Ascending aorta (tissue), 2 donors: ENCODE measurements at regions not wholly inside any gene's neighbourhood (a gene's known extent, or its start where the extent isn't known, plus 50 kb on each side); places are given as distances from the start of the nearest gene placed in this dataset.

ENCODE experiments used
- DNase-seq, 2 donors: peaks; one replicate each; pipeline ENCODE4 v3.0.0-alpha.2; 2019; ENCODE audit warnings: low spot score in 2 of 2
- H3K27ac ChIP-seq, 2 donors: fragments of 200-600 bp; sonication (generic); one replicate each; pipeline ENCODE4 v1.5.1; 2016 to 2017; ENCODE audit warnings: mild to moderate bottlenecking in 1 of 2
- H3K27me3 ChIP-seq: fragments of 200-600 bp; sonication (generic); one replicate; pipeline ENCODE4 v1.5.1; 2017
- H3K36me3 ChIP-seq, 2 donors: fragments of 200-600 bp; sonication (generic); one replicate each; pipeline ENCODE4 v1.5.1; 2016
- H3K4me1 ChIP-seq, 2 donors: fragments of 200-600 bp; sonication (generic); one replicate each; pipeline ENCODE4 v1.5.1; 2016 to 2017; ENCODE audit warnings: mild to moderate bottlenecking in 1 of 2
- H3K4me3 ChIP-seq, 2 donors: fragments of 200-600 bp; sonication (generic); one replicate each; pipeline ENCODE4 v1.5.1; 2016 to 2017; ENCODE audit warnings: mild to moderate bottlenecking in 1 of 2
- H3K9me3 ChIP-seq, 2 donors: fragments of 200-600 bp; sonication (generic); one replicate each; pipeline ENCODE4 v1.5.1; 2016
- CTCF ChIP-seq, 3 experiments: fragments of 200-600 bp in 2 of 3; fragments of 450-650 bp in 1 of 3; sonication (generic) in 2 of 3; IDR thresholded peaks; one replicate each; pipeline ENCODE4 v1.5.1; 2016 to 2019; ENCODE audit warnings: antibody characterized with exemption in 3 of 3, mild to moderate bottlenecking in 1 of 3, moderate library complexity in 1 of 3
- intact Hi-C: fragments of 100-400 bp; cut with DNase I; formaldehyde crosslinking; loops from one replicate; pipeline ENCODE4 v1.15.1; 2023

- DNase-seq: no peak
- Histone ChIP-seq H3K36me3 (no peaks in the 10 kb centered on the region), H3K9me3 (no peaks in the 10 kb centered on the region), H3K27me3 (no peaks in the 10 kb centered on the region), H3K27ac (no peak overlapping the region), H3K4me3 (no peak overlapping the region), H3K4me1 (no peaks in the 10 kb centered on the region)
- intact Hi-C loops: no loop called here
- no peak for TF ChIP-seq CTCF (IDR thresholded peaks at IDR 0.05)
Measured at GRCh38 chr11:119874660-119875238, 145.7 kb upstream of the NECTIN1 start.

- Histone ChIP-seq H3K27me3 (no peaks in the 10 kb centered on the region), H3K9me3 (no peaks in the 10 kb centered on the region), H3K27ac (no peak overlapping the region), H3K4me3 (no peak overlapping the region), H3K36me3 (no peaks in the 10 kb centered on the region), H3K4me1 (no peaks in the 10 kb centered on the region)
- no peak for DNase-seq
- intact Hi-C loops: no loop called here
- TF ChIP-seq CTCF (IDR thresholded peaks at IDR 0.05): no peak
Measured at GRCh38 chr11:119873761-119874421, 144.9 kb upstream of the NECTIN1 start.

DNA sequence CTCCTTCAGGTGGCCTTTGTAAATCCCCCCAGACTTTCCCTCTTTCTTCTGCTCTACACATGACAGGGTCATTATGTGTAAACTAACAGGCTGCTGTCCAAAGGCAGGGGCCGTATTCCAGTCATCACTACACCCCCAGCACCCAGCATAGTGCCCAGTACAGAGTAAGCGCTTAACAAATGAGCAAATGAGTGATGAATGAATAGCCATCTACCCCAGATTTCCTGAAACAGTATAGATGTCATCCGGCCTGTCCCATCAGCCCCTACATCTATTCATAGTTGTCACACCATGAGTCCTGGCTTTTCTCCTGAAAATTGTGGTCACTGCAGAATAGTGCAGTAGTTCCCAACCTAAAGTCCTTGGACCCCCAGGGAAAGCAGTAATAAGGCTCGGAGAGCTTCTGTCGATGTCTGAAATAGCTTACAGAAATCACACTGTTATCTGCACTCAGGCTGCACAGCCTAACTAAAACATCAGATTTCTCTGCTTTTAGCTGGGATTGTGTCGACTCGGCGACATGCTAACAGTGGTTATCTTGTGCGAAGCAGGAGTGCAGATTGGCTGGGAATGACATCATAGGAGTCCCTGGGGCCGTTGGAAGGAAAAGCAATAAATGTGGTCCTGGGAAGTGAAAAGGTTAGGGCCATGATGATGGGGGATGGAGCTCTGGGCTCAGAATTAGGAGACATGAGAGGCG, 143.8 kb upstream of the NECTIN1 start:
- H3K36me3 ChIP-seq: no peaks in the 10 kb centered on the region
- no peak overlapping the region for H3K4me3 ChIP-seq
- no peak for TF ChIP-seq CTCF (IDR thresholded peaks at IDR 0.05)
- DNase-seq: no peak
- no peaks in the 10 kb centered on the region for H3K27me3 ChIP-seq
- intact Hi-C loops: no loop called here
- H3K4me1 ChIP-seq: no peaks in the 10 kb centered on the region
- no peak overlapping the region for H3K27ac ChIP-seq
- no peaks in the 10 kb centered on the region for H3K9me3 ChIP-seq

DNA sequence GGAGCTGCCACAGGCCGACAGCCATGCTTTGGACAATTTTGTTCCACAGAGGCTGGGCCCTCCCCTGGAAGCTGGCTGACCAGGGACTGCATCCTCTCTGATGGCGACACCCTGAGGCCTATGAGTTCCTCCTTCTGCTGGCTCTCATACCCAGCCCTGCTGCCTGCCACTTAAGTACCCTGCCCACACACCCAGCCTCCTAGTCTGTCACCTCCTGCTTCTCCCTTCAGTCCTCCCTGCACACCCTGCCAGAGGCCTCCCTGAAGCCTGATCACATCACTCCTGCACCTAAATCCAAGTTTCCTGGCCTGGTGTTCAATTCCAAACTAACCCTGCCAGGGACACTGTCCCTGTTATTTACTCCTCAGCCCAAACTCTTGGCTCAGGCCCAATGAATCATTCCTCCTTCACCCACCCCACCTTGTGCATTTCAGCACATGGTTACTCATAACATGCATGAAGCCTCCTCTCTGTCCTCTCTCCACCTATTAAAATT, 136.7 kb upstream of the NECTIN1 start:
- Histone ChIP-seq H3K4me3 (no peak overlapping the region), H3K4me1 (no peaks in the 10 kb centered on the region), H3K36me3 (no peaks in the 10 kb centered on the region), H3K27me3 (no peaks in the 10 kb centered on the region), H3K9me3 (no peaks in the 10 kb centered on the region), H3K27ac (no peak overlapping the region)
- DNase-seq: no peak
- intact Hi-C loops: no loop called here
- no peak for TF ChIP-seq CTCF (IDR thresholded peaks at IDR 0.05)

DNA sequence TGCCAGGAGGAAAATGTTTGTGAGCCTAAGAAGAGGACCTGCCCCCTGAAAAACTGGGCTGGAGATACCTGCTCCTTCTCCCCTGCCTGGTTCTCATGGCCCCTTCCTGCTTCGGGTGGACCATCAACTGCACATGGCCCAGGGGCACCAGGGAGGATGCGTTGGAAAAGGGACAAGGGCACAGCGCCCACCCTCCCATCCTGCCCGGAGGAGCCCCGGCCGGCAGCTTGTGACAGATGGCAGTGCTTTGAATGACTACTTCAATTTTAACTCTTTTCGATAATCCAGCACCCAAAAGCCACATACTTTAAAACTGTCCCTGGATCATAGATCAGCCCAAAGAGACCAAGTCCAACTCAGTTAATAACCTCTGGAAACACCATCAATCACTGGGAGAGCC, 135.8 kb upstream of the NECTIN1 start:
- intact Hi-C loops: no loop called here
- Histone ChIP-seq H3K27ac (no peak overlapping the region), H3K36me3 (no peaks in the 10 kb centered on the region), H3K4me3 (no peak overlapping the region), H3K9me3 (no peaks in the 10 kb centered on the region), H3K27me3 (no peaks in the 10 kb centered on the region), H3K4me1 (no peaks in the 10 kb centered on the region)
- no peak for DNase-seq
- TF ChIP-seq CTCF (IDR thresholded peaks at IDR 0.05): no peak
